ENCODE measurements at regions not wholly inside any gene's neighbourhood (a gene's known extent, or its start where the extent isn't known, plus 50 kb on each side); places are given as distances from the start of the nearest gene placed in this dataset.

DNA sequence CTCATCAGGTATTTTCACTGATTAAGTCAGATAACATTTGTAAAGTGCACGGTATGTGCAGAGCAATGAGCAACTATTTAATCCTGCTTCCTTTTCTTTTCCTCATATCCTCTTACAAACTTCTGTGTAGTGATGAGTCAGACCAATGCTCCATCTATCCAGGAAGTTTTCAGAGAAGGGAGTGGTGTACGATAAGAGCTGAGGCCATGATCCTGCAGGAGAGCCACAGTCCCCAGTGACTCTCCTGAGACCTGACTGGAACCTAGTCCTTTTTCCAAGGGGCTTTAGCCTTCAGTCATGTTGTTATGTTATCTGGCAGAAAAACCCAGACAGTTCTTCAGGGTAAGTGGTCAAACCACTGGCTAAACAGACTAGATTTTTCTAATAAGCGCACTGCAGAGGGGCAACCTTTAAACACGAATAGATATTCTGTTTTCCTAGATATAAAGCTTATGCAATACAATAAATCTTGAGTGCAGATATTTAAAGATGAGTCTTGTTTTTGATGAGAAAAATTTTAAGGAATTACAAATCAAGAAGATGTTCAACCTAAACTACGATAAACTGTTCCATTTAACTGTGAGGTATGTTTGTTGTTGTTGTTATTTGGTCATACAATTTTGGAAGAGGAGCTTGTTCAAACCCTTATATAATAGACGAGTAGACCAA lies 110.5 kb upstream of the RAP2B start:
- TF ChIP-seq, protein P1, sequence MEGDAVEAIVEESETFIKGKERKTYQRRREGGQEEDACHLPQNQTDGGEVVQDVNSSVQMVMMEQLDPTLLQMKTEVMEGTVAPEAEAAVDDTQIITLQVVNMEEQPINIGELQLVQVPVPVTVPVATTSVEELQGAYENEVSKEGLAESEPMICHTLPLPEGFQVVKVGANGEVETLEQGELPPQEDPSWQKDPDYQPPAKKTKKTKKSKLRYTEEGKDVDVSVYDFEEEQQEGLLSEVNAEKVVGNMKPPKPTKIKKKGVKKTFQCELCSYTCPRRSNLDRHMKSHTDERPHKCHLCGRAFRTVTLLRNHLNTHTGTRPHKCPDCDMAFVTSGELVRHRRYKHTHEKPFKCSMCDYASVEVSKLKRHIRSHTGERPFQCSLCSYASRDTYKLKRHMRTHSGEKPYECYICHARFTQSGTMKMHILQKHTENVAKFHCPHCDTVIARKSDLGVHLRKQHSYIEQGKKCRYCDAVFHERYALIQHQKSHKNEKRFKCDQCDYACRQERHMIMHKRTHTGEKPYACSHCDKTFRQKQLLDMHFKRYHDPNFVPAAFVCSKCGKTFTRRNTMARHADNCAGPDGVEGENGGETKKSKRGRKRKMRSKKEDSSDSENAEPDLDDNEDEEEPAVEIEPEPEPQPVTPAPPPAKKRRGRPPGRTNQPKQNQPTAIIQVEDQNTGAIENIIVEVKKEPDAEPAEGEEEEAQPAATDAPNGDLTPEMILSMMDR (optimal IDR thresholded peaks at IDR 0.05 in 1 of 3, IDR thresholded peaks at IDR 0.05 in 1 of 3, conservative IDR thresholded peaks at IDR 0.05 in 1 of 3; ENCODE audit: extremely low read depth in 1 of 3, insufficient read depth in 2 of 3, low read length in 3 of 3), result no peak
- TF ChIP-seq EZH2 (IDR thresholded peaks at IDR 0.05; ENCODE audit: low read length), result no peak
